K562 (cell line): ENCODE measurements at regions not wholly inside any gene's neighbourhood (a gene's known extent, or its start where the extent isn't known, plus 50 kb on each side); places are given as distances from the start of the nearest gene placed in this dataset.

Experiments
- ATAC-seq: fragments of 200-7000 bp; cut with Tn5 transposase; 3 replicates; pipeline ENCODE4 v1.9.1; 2020; ENCODE audit warnings: moderate library complexity
- BruUV-seq: library from RNA; stranded (reverse); fragments of 400-500 nt; replicated peaks from 2 replicates; lab custom pipeline; 2021; lab: Mats Ljungman, UMichigan
- CTCF ChIA-PET: fragments of 300-600 bp; formaldehyde crosslinking; extraction: SDS; loops from one replicate; lab custom pipeline; 2021; ENCODE audit warnings: low intra/inter-chr PET ratio; lab: Yijun Ruan, JAX
- POLR2A ChIA-PET: fragments of 300-600, 350-650 bp; sonication (Branson Sonifier 250); formaldehyde crosslinking; extraction: SDS; loops from one replicate; lab custom pipeline; 2021; ENCODE audit warnings: antibody characterized with exemption, inconsistent platforms; lab: Yijun Ruan, JAX
- DNase-seq, 4 experiments: peaks; one replicate each; pipeline versions ENCODE4 v3.0.0 to v3.0.0-alpha.2; 2011 to 2018; ENCODE audit warnings: low spot score in 3 of 4, mixed read lengths in 3 of 4; ENCODE audit errors: extremely low read depth in 1 of 4
- FAIRE-seq: peaks from 2 replicates; lab custom pipeline; 2011; peaks lifted over from hg19 to GRCh38; lab: Jason Lieb, UNC
- H2AFZ ChIP-seq: 2 replicates; pipeline ENCODE4 v1.6.0; 2011; ENCODE audit warnings: low read depth, low read length, control low read depth, inconsistent platforms
- H3K27ac ChIP-seq: fragments of 200-600 bp; 3 replicates; pipeline ENCODE4 v1.8.0; 2011; ENCODE audit warnings: low read depth, mild to moderate bottlenecking, control low read depth, inconsistent platforms, low read length, moderate library complexity, mixed read lengths; ENCODE audit errors: extremely low read depth
- H3K27me3 ChIP-seq, 2 experiments: fragments of 300-600 bp in 1 of 2; 2 replicates in 1 of 2; 3 replicates in 1 of 2; pipeline versions ENCODE4 v1.6.0 to v1.8.0; 2011; ENCODE audit warnings: inconsistent platforms in 2 of 2, low read length in 2 of 2, mild to moderate bottlenecking in 1 of 2, mixed read lengths in 1 of 2, moderate library complexity in 1 of 2; ENCODE audit not compliant: control insufficient read depth in 2 of 2, insufficient read depth in 2 of 2
- H3K36me3 ChIP-seq: fragments of 300-600 bp; 3 replicates; pipeline ENCODE4 v1.8.0; 2011; ENCODE audit warnings: mild to moderate bottlenecking, low read length, inconsistent platforms; ENCODE audit not compliant: control insufficient read depth, insufficient read depth
- H3K4me1 ChIP-seq, 2 experiments: fragments of 200-600 bp in 1 of 2; replicated peaks in 1 of 2; 2 replicates in 1 of 2; 3 replicates in 1 of 2; pipeline versions ENCODE4 v1.5.1 to v1.8.0; 2011; ENCODE audit warnings: inconsistent platforms in 2 of 2, low read length in 2 of 2, mild to moderate bottlenecking in 1 of 2, mixed read lengths in 1 of 2, moderate library complexity in 1 of 2; ENCODE audit not compliant: control insufficient read depth in 2 of 2, insufficient read depth in 2 of 2
- H3K4me2 ChIP-seq: 2 replicates; pipeline ENCODE4 v1.6.1; 2011; ENCODE audit warnings: low read length, control low read depth, inconsistent platforms, mixed read lengths; ENCODE audit not compliant: insufficient read depth
- H3K4me3 ChIP-seq: fragments of 200-600 bp; sonication (generic), shearing (Covaris generic); 2 replicates; pipeline ENCODE4 v1.5.1; 2016; ENCODE audit warnings: control low read depth, inconsistent platforms
- H3K79me2 ChIP-seq: fragments of 200-600 bp; 3 replicates; pipeline ENCODE4 v1.8.0; 2011; ENCODE audit warnings: low read length, inconsistent platforms; ENCODE audit not compliant: control insufficient read depth, insufficient read depth
- H3K9ac ChIP-seq, 2 experiments: 2 replicates each; pipeline versions ENCODE4 v1.6.0 to v1.6.1; 2011; ENCODE audit warnings: low read depth in 2 of 2, low read length in 2 of 2, control low read depth in 1 of 2, inconsistent platforms in 1 of 2, mild to moderate bottlenecking in 1 of 2, mixed read lengths in 1 of 2; ENCODE audit not compliant: insufficient read depth in 1 of 2
- H3K9me1 ChIP-seq: one replicate; pipeline ENCODE4 v1.6.0; 2011; ENCODE audit warnings: inconsistent platforms, mild to moderate bottlenecking, low read length, moderate library complexity; ENCODE audit not compliant: control insufficient read depth, insufficient read depth
- H3K9me3 ChIP-seq: replicated peaks from 2 replicates; pipeline ENCODE4 v1.5.1; 2011; ENCODE audit warnings: low read depth, low read length, inconsistent platforms; ENCODE audit not compliant: control insufficient read depth, insufficient read depth
- H4K20me1 ChIP-seq: replicated peaks from 2 replicates; pipeline ENCODE4 v1.6.1; 2011; ENCODE audit warnings: low read length, inconsistent platforms, mixed read lengths; ENCODE audit not compliant: control insufficient read depth, insufficient read depth
- GABPA ChIP-seq: fragments of 200-800 bp; sonication (Bioruptor generic); conservative IDR thresholded peaks from 2 replicates; pipeline ENCODE4 v1.6.1; 2016; ENCODE audit warnings: low read depth, missing genetic modification characterization, missing compliant biosample characterization
- KLF6 ChIP-seq: fragments of 250-450 bp; sonication (Bioruptor Pico); IDR thresholded peaks from 2 replicates; pipeline ENCODE4 v1.4.0; 2020; ENCODE audit warnings: mild to moderate bottlenecking, moderate library complexity, borderline replicate concordance
- NR2C2 ChIP-seq, 2 experiments: fragments of 200-800 bp in 1 of 2; sonication (Bioruptor generic) in 1 of 2; sonication (generic) in 1 of 2; formaldehyde crosslinking in 1 of 2; IDR thresholded peaks; 2 replicates each; pipeline versions ENCODE4 v1.6.1 to v1.8.0; 2016 to 2022; ENCODE audit warnings: mild to moderate bottlenecking in 1 of 2, missing compliant biosample characterization in 1 of 2, missing genetic modification characterization in 1 of 2, missing genetic modification reagents in 1 of 2
- RBM39 ChIP-seq: fragments of 200-400 bp; formaldehyde crosslinking; optimal IDR thresholded peaks from 2 replicates; pipeline ENCODE3; 2018; ENCODE audit warnings: low read depth, low read length
- TFAM ChIP-seq: fragments of 250-450 bp; sonication (Bioruptor Pico); conservative IDR thresholded peaks from 2 replicates; pipeline ENCODE4 v1.5.0; 2021; ENCODE audit warnings: mild to moderate bottlenecking, moderate library complexity
- XRCC4 ChIP-seq: IDR thresholded peaks from one replicate; pipeline ENCODE4 v1.6.1; 2011; ENCODE audit not compliant: insufficient read depth, insufficient read length; ENCODE audit errors: extremely low read depth
- WGBS: fragments of 100-300 bp; shearing (Covaris generic); methylation state at CpG from one replicate; pipeline ENCODE4 v1.1.6; 2016; ENCODE audit warnings: low coverage, mixed read lengths; ENCODE audit not compliant: insufficient coverage; ENCODE audit errors: missing lambda C conversion rate; 5-methylcytosine and 5-hydroxymethylcytosine counted together
- in situ Hi-C: fragments of 300-500 bp; cut with MboI; formaldehyde crosslinking; loops from 4 replicates; pipeline ENCODE4 v1.15.0; 2018; ENCODE audit warnings: inconsistent platforms, mixed read lengths
- intact Hi-C: fragments of 100-400 bp; cut with micrococcal nuclease; formaldehyde crosslinking; loops from 2 replicates; pipeline ENCODE4 v1.14.2; 2022
- TF ChIP-seq, protein P1 (sequence below), 2 experiments: IDR thresholded peaks in 1 of 2; conservative IDR thresholded peaks in 1 of 2; 2 replicates each; pipeline ENCODE4 v1.6.1; 2016; ENCODE audit warnings: low read depth in 2 of 2, mild to moderate bottlenecking in 1 of 2, missing compliant biosample characterization in 1 of 2, missing genetic modification characterization in 1 of 2, moderate library complexity in 1 of 2
- TF ChIP-seq, protein P2 (sequence below): fragments of 250-450 bp; sonication (Bioruptor Pico); IDR thresholded peaks from 2 replicates; pipeline ENCODE4 v1.8.0; 2021; ENCODE audit warnings: moderate library complexity, mild to moderate bottlenecking, inconsistent platforms
- TF ChIP-seq, protein P3 (sequence below): fragments of 250-450 bp; sonication (Bioruptor Pico); IDR thresholded peaks from 2 replicates; pipeline ENCODE4 v1.8.0; 2021; ENCODE audit warnings: borderline replicate concordance, mild to moderate bottlenecking, moderate library complexity; ENCODE audit not compliant: poor library complexity, severe bottlenecking

DNA sequence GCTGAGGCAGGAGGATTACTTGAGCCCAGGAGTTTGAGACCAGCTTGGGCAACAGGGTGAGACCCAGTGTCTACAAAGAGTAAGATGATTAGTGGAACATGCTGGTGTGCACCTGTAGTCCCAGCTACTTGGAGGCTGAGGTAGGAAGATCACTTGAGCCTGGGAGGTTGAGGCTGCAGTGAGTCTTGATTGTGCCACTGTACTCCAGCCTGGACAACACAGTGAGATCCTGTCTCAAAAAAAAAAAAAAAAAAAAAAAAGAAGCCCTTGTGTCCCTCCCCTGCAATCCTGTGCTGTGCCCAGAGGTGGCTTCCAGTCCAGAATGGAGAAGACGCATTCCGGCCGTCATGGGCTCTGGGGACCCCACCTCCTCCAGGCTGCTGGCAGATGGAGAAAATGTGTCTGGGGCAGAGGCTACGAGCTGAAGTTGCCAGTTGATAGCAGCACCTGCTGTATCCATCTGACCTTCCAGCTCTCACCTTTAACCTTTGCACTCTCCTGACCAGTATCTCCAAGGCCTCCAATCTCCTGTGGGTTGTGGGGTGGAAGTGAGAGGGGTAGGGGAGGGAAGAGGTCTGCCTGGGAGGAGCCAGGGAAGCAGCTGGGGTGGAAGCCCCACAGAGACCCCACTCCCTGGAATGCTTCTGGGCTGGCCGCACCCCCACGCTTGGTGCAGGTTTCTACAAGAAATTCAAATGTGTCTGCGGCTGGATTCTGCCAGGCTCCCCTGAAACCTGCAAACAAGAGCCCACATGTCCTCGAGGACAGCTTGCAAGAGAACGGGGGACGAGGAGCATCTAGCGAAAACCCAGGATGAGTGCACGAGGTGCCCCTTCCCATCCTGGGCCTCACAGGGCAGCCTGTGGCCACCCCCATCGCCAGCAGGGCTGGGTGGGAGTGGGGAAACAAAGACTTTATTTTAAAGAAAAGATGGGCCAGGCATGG, 148.3 kb upstream of the IER5L start (continued):
- 0 out of 2 replicates have a peak, but pooled peaks have one; percentile 38 for TF ChIP-seq NR2C2 (CRISPR knock-in tag; IDR thresholded peaks at IDR 0.05)
- peak; percentile 38; the same call in 1 of the 2 replicates for TF ChIP-seq NR2C2 (tag; IDR thresholded peaks at IDR 0.05)
- no peak for TF ChIP-seq KLF6
- TF ChIP-seq TFAM = no peak

DNA sequence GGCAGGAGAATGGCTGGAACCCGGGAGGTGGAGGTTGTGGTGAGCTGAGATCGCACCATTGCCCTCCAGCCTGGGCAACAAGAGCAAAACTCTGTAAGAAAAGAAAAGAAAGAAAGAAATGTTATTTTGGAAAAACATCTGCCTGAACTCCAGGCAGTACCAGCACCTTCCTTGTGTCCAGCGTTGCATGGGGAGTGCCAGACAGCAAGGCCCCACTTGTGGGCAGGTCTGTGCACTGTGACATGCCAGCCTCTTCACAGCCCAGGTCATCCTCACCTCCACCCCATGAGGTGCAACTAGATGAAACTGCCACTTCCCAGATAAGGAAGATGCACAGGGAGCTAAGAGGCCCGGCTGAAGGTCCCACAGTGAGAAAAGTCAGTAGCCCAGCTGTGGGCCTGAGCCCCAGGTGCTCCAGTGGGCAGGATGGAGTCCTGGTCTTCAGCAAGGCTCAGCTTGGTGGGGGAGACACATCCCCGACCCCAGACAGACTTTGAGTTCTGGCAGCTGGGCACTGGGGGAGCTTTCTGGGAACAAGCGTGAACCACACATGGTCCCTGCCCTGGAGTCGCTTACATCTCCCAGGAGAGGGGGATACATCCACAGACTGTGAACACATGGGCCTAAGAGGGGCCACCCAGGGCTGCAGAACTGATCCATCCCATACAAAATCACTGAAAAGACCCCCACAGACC, 146.9 kb upstream of the IER5L start:
- FAIRE-seq (no peak), ATAC-seq (no peak), DNase-seq (no peak)
- H3K9me3 ChIP-seq = no peaks in the 10 kb centered on the region
- 40% methylated on average over 7 of the region's 7 CpGs for WGBS
- no peaks in the 10 kb centered on the region for H3K79me2 ChIP-seq
- ChIA-PET CTCF (no interaction called here), POLR2A (interaction anchor here (0.6 kb wide), 1 partner anchor 98 kb away, joined by 3 read pairs; no protein-coding TSS in a partner anchor)
- no peak overlapping the region for H3K27ac ChIP-seq
- no peaks in the 10 kb centered on the region for H3K27me3 ChIP-seq
- H3K4me1 ChIP-seq = peaks cover 12 to 21% of the 10 kb centered on the region in 2 experiments
- no peaks in the 10 kb centered on the region for H3K9me1 ChIP-seq
- H2AFZ ChIP-seq = no peak overlapping the region
- in situ Hi-C loops = loop anchor here (25.0 kb wide), 1 partner anchor 287 kb away; the partner anchor contains the start of gene C9orf50
- no peaks in the 10 kb centered on the region for H4K20me1 ChIP-seq
- no peaks in the 10 kb centered on the region for H3K36me3 ChIP-seq
- TF ChIP-seq, protein P1, sequence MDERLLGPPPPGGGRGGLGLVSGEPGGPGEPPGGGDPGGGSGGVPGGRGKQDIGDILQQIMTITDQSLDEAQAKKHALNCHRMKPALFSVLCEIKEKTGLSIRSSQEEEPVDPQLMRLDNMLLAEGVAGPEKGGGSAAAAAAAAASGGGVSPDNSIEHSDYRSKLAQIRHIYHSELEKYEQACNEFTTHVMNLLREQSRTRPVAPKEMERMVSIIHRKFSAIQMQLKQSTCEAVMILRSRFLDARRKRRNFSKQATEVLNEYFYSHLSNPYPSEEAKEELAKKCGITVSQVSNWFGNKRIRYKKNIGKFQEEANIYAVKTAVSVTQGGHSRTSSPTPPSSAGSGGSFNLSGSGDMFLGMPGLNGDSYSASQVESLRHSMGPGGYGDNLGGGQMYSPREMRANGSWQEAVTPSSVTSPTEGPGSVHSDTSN (CRISPR knock-in tag; IDR thresholded peaks at IDR 0.05; ENCODE audit: low read depth) = no peak
- TF ChIP-seq, protein P1 (tag; conservative IDR thresholded peaks at IDR 0.05; ENCODE audit: low read depth) = no peak
- no peak for TF ChIP-seq XRCC4
- no peak for TF ChIP-seq RBM39
- no peak for TF ChIP-seq GABPA (tag)
- TF ChIP-seq, protein P2, sequence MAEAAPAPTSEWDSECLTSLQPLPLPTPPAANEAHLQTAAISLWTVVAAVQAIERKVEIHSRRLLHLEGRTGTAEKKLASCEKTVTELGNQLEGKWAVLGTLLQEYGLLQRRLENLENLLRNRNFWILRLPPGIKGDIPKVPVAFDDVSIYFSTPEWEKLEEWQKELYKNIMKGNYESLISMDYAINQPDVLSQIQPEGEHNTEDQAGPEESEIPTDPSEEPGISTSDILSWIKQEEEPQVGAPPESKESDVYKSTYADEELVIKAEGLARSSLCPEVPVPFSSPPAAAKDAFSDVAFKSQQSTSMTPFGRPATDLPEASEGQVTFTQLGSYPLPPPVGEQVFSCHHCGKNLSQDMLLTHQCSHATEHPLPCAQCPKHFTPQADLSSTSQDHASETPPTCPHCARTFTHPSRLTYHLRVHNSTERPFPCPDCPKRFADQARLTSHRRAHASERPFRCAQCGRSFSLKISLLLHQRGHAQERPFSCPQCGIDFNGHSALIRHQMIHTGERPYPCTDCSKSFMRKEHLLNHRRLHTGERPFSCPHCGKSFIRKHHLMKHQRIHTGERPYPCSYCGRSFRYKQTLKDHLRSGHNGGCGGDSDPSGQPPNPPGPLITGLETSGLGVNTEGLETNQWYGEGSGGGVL (CRISPR knock-in tag) = no peak
- TF ChIP-seq, protein P3, sequence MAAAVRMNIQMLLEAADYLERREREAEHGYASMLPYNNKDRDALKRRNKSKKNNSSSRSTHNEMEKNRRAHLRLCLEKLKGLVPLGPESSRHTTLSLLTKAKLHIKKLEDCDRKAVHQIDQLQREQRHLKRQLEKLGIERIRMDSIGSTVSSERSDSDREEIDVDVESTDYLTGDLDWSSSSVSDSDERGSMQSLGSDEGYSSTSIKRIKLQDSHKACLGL (CRISPR knock-in tag) = no peak
- no TSS peak for BruUV-seq
- H3K4me3 ChIP-seq = no peak overlapping the region
- no peak overlapping the region; a peak in 1 of 4 replicates for H3K9ac ChIP-seq
- intact Hi-C loops = loop anchor here (5.0 kb wide), 1 partner anchor 287 kb away; no protein-coding TSS in a partner anchor
- H3K4me2 ChIP-seq = no peak overlapping the region
